K562 (cell line): ENCODE measurements at regions not wholly inside any gene's neighbourhood (a gene's known extent, or its start where the extent isn't known, plus 50 kb on each side); places are given as distances from the start of the nearest gene placed in this dataset.

Experiments
- ZFP91 ChIP-seq: sonication (generic); formaldehyde crosslinking; IDR thresholded peaks from 2 replicates; pipeline ENCODE4 v1.8.0; 2022; ENCODE audit warnings: mild to moderate bottlenecking, missing genetic modification reagents
- ZNF407 ChIP-seq: fragments of 450-650 bp; IDR thresholded peaks from 2 replicates; pipeline ENCODE4 v1.6.1; 2016; ENCODE audit warnings: low read depth

DNA sequence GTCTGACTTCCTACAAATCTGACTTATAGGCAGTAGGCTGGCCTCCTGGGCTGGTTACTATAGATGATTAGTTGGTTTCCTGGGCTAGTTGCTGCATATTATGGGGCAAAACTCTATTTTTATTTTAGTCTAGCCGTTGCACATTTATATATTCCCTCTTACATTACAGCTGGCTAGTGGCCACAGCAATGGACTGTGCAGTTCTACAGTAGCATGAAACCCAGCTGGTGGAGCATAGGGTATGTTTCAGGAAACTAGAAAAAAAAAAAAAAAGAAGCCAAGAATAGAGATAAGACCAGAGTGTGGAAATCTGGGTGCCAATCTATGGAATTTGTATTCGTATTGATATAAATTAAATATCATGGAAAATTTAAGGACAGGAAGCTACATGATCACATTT lies 304.4 kb upstream of the NBEA start (continued):
- TF ChIP-seq ZNF407 (no peak), ZFP91 (CRISPR knock-in tag) (no peak)
